SK-N-SH (cell line): ENCODE measurements at regions not wholly inside any gene's neighbourhood (a gene's known extent, or its start where the extent isn't known, plus 50 kb on each side); places are given as distances from the start of the nearest gene placed in this dataset.

ENCODE experiments used
- CTCF ChIA-PET: fragments of 300-600, 350-600 bp; formaldehyde crosslinking; extraction: SDS; loops from one replicate; lab custom pipeline; 2021; lab: Yijun Ruan, JAX
- POLR2A ChIA-PET: fragments of 350-600 bp; sonication (Branson Sonifier 250); formaldehyde crosslinking; extraction: SDS; loops from one replicate; lab custom pipeline; 2020; ENCODE audit warnings: antibody characterized with exemption, inconsistent platforms; lab: Yijun Ruan, JAX
- DNase-seq: peaks from one replicate; pipeline ENCODE4 v3.0.0; 2012
- H2AFZ ChIP-seq: fragments of 200-600 bp; sonication (generic); 2 replicates; pipeline ENCODE4 v1.8.1; 2016; ENCODE audit warnings: antibody characterized with exemption, mild to moderate bottlenecking, low read depth
- H3F3A ChIP-seq: fragments of 200-600 bp; sonication (generic); replicated peaks from 2 replicates; pipeline ENCODE3; 2016; ENCODE audit warnings: antibody characterized with exemption, mild to moderate bottlenecking; ENCODE audit not compliant: insufficient read depth
- H3K27ac ChIP-seq, 2 experiments: fragments of 200-500 bp in 1 of 2; fragments of 200-600 bp in 1 of 2; sonication (Bioruptor generic) in 1 of 2; sonication (generic), shearing (Covaris generic) in 1 of 2; 2 replicates each; pipeline versions ENCODE4 v1.5.1 to v1.6.1; 2014 to 2016; ENCODE audit warnings: low read depth in 2 of 2, inconsistent platforms in 1 of 2, low read length in 1 of 2, mild to moderate bottlenecking in 1 of 2, mixed read lengths in 1 of 2
- H3K27me3 ChIP-seq: fragments of 200-600 bp; sonication (generic), shearing (Covaris generic); 2 replicates; pipeline ENCODE4 v1.6.1; 2016; ENCODE audit warnings: mixed run types; ENCODE audit not compliant: insufficient read depth
- H3K36me3 ChIP-seq, 2 experiments: fragments of 200-500 bp in 1 of 2; fragments of 200-600 bp in 1 of 2; sonication (Bioruptor generic) in 1 of 2; sonication (generic) in 1 of 2; replicated peaks in 1 of 2; 2 replicates each; pipeline versions ENCODE3 to v1.5.1; 2014 to 2016; ENCODE audit warnings: low read length in 1 of 2, mild to moderate bottlenecking in 1 of 2; ENCODE audit not compliant: insufficient read depth in 2 of 2, control insufficient read depth in 1 of 2
- H3K4me1 ChIP-seq, 2 experiments: fragments of 200-500 bp in 1 of 2; fragments of 200-600 bp in 1 of 2; sonication (Bioruptor generic) in 1 of 2; sonication (generic), shearing (Covaris generic) in 1 of 2; 2 replicates each; pipeline versions ENCODE4 v1.5.1 to v1.6.1; 2014 to 2016; ENCODE audit warnings: low read depth in 1 of 2, low read length in 1 of 2, mixed run types in 1 of 2; ENCODE audit not compliant: insufficient read depth in 2 of 2, control insufficient read depth in 1 of 2
- H3K4me2 ChIP-seq: fragments of 200-600 bp; sonication (generic), shearing (Covaris generic); 2 replicates; pipeline ENCODE4 v1.6.1; 2017; ENCODE audit warnings: mixed run types
- H3K4me3 ChIP-seq, 2 experiments: fragments of 200-500 bp in 1 of 2; fragments of 200-600 bp in 1 of 2; sonication (Bioruptor generic) in 1 of 2; sonication (generic), shearing (Covaris generic) in 1 of 2; 2 replicates each; pipeline versions ENCODE4 v1.5.1 to v1.8.1; 2014 to 2016; ENCODE audit warnings: low read depth in 2 of 2, inconsistent platforms in 1 of 2, low read length in 1 of 2, mild to moderate bottlenecking in 1 of 2, mixed read lengths in 1 of 2, moderate library complexity in 1 of 2
- H3K79me2 ChIP-seq: fragments of 200-600 bp; sonication (generic); 2 replicates; pipeline ENCODE4 v1.8.1; 2017; ENCODE audit warnings: mild to moderate bottlenecking; ENCODE audit not compliant: insufficient read depth
- H3K9ac ChIP-seq: fragments of 200-600 bp; sonication (generic); 2 replicates; pipeline ENCODE4 v1.6.1; 2017; ENCODE audit warnings: mixed run types
- H3K9me2 ChIP-seq: fragments of 200-600 bp; sonication (generic); 2 replicates; pipeline ENCODE4 v1.6.1; 2017; ENCODE audit warnings: mixed run types
- H3K9me3 ChIP-seq: fragments of 200-600 bp; sonication (generic); 2 replicates; pipeline ENCODE4 v1.6.1; 2017; ENCODE audit warnings: mixed run types, mild to moderate bottlenecking, moderate library complexity
- H4K20me1 ChIP-seq: fragments of 200-600 bp; sonication (generic); 2 replicates; pipeline ENCODE4 v1.6.1; 2017; ENCODE audit warnings: mild to moderate bottlenecking, mixed run types; ENCODE audit not compliant: insufficient read depth
- EP300 ChIP-seq, 2 experiments: IDR thresholded peaks; 2 replicates each; pipeline versions ENCODE4 v1.4.0 to v1.6.1; 2012; ENCODE audit warnings: borderline replicate concordance in 1 of 2, low read depth in 1 of 2, low read length in 1 of 2
- FOSL2 ChIP-seq: IDR thresholded peaks from 2 replicates; pipeline ENCODE4 v1.4.0; 2012; ENCODE audit warnings: low read depth, mild to moderate bottlenecking, moderate library complexity, borderline replicate concordance
- JUND ChIP-seq: IDR thresholded peaks from 2 replicates; pipeline ENCODE4 v1.4.0; 2012
- NFIC ChIP-seq: IDR thresholded peaks from 2 replicates; pipeline ENCODE4 v1.4.0; 2012; ENCODE audit warnings: borderline replicate concordance
- NRF1 ChIP-seq: IDR thresholded peaks from 2 replicates; pipeline ENCODE4 v1.6.1; 2012; ENCODE audit warnings: low read depth, mild to moderate bottlenecking, low read length
- REST ChIP-seq: IDR thresholded peaks from 2 replicates; pipeline ENCODE4 v1.6.1; 2012; ENCODE audit warnings: mild to moderate bottlenecking, low read depth, low read length, moderate library complexity
- TCF12 ChIP-seq: IDR thresholded peaks from 2 replicates; pipeline ENCODE4 v1.4.0; 2012
- TEAD4 ChIP-seq: IDR thresholded peaks from 2 replicates; pipeline ENCODE4 v1.4.0; 2012; ENCODE audit warnings: mild to moderate bottlenecking, borderline replicate concordance; ENCODE audit not compliant: insufficient read depth
- WGBS: methylation state at CpG from one replicate; pipeline ENCODE4 v1.1.6; 2017; ENCODE audit warnings: low lambda C conversion rate; 5-methylcytosine and 5-hydroxymethylcytosine counted together

DNA sequence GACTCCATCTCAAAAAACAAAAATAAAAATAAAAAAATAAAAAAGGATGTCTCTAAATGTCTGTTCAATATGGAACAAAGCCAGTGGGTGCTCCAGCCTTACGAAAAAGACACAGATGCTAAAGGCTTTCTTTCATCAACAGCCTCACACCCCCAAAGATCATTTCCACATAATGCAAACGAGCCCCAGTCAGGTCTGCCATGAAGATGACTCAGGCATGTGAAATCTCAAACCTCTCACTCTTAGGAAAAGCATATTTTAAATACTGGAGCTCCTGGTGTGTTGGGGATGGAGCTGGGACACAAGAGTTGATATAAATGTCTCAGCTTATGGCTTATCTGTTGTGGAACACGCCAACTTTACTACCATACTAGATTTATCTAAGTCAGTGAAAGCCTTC, 49.9 kb upstream of the PLXNC1 start:
- no peaks in the 10 kb centered on the region for H3K79me2 ChIP-seq
- no peak overlapping the region for H3K9ac ChIP-seq
- no peaks in the 10 kb centered on the region for H3K9me3 ChIP-seq
- TF ChIP-seq NFIC (0 out of 2 replicates have a peak, but pooled peaks have one; percentile 20), NRF1 (no peak), TCF12 (peak; percentile 59; the same call in 1 of the 2 replicates), REST (no peak), TEAD4 (0 out of 2 replicates have a peak, but pooled peaks have one; percentile 16), FOSL2 (peak; percentile 55; the same call in 1 of the 2 replicates), EP300 (IDR thresholded peaks at IDR 0.05; ENCODE audit: borderline replicate concordance in 1 of 2, low read depth in 1 of 2, low read length in 1 of 2) (no peak), JUND (peak; percentile 35; the same call in 1 of the 2 replicates)
- H3K36me3 ChIP-seq: no peaks in the 10 kb centered on the region
- H3K4me1 ChIP-seq: peaks cover 8 to 14% of the 10 kb centered on the region in 2 experiments; a peak in 2 of 4 replicates
- no peaks in the 10 kb centered on the region for H4K20me1 ChIP-seq
- H3K27me3 ChIP-seq: no peaks in the 10 kb centered on the region
- DNase-seq: no peak
- H3K4me3 ChIP-seq: no peak overlapping the region
- peaks cover 21% of the 10 kb centered on the region for H3F3A ChIP-seq
- 0 out of 2 replicates have a peak overlapping the region, but pooled peaks have one; percentile 4 for H3K4me2 ChIP-seq
- WGBS: 24% methylated on average over 3 of the region's 3 CpGs
- H3K9me2 ChIP-seq: no peaks in the 10 kb centered on the region
- ChIA-PET CTCF (interaction anchor here (1.1 to 8.7 kb wide), 3 partner anchors 212 to 595 kb away, joined by 3 to 182 read pairs (median 5); no protein-coding TSS in a partner anchor), POLR2A (no interaction called here)
- no peak overlapping the region for H2AFZ ChIP-seq
- H3K27ac ChIP-seq: peak overlapping the region in 1 of 2 experiments; percentile 30; a peak in 2 of 4 replicates
